OCI-LY1 (cell line): ENCODE measurements at regions not wholly inside any gene's neighbourhood (a gene's known extent, or its start where the extent isn't known, plus 50 kb on each side); places are given as distances from the start of the nearest gene placed in this dataset.

Experiments used
- EZH2 ChIP-seq: fragments of 200-600 bp; sonication (generic), shearing (Covaris generic); IDR thresholded peaks from 2 replicates; pipeline ENCODE4 v1.8.0; 2017; ENCODE audit warnings: borderline replicate concordance, mixed run types, mild to moderate bottlenecking, antibody characterized with exemption, low read length, moderate library complexity, mixed read lengths
- TF ChIP-seq, protein P1 (sequence below): fragments of 200-600 bp; sonication (generic), shearing (Covaris generic); IDR thresholded peaks from 2 replicates; pipeline ENCODE4 v1.5.1; 2017; ENCODE audit warnings: mild to moderate bottlenecking, antibody characterized with exemption, low read length, moderate library complexity, mixed read lengths

DNA sequence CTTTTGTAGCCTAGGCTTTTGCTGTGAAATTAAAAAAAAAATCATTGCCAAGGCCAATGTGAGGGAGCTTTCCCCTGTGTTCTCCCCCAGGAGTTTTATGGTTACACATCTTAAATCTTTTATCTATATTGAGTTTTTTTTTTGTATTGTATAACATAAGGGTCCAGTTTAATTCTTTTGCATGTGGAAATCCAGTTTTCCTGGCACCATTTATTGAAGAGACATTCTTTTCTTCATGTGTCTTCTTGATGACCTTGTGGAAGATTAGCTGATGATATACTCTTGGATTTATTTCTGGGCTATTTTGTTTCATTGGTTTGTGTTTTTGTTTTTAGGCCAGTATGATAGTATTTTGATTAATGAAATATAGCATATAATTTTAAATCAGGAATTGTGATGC lies 225.0 kb downstream of the ADAM29 start:
- TF ChIP-seq, protein P1, sequence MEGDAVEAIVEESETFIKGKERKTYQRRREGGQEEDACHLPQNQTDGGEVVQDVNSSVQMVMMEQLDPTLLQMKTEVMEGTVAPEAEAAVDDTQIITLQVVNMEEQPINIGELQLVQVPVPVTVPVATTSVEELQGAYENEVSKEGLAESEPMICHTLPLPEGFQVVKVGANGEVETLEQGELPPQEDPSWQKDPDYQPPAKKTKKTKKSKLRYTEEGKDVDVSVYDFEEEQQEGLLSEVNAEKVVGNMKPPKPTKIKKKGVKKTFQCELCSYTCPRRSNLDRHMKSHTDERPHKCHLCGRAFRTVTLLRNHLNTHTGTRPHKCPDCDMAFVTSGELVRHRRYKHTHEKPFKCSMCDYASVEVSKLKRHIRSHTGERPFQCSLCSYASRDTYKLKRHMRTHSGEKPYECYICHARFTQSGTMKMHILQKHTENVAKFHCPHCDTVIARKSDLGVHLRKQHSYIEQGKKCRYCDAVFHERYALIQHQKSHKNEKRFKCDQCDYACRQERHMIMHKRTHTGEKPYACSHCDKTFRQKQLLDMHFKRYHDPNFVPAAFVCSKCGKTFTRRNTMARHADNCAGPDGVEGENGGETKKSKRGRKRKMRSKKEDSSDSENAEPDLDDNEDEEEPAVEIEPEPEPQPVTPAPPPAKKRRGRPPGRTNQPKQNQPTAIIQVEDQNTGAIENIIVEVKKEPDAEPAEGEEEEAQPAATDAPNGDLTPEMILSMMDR: no peak
- no peak for TF ChIP-seq EZH2
